ENCODE measurements at regions not wholly inside any gene's neighbourhood (a gene's known extent, or its start where the extent isn't known, plus 50 kb on each side); places are given as distances from the start of the nearest gene placed in this dataset.

GRCh38 chr5:35364350-35364749, 134.1 kb upstream of the PRLR start:
- no peak for DNase-seq (ENCODE audit: low spot score in 2 of 2)
- no peaks in the 10 kb centered on the region for H3K4me1 ChIP-seq
- H3K27me3 ChIP-seq, result no peaks in the 10 kb centered on the region
- intact Hi-C loops (cut with DNase I), result no loop called here
- H3K9me3 ChIP-seq, result no peaks in the 10 kb centered on the region
- H3K27ac ChIP-seq, result no peak overlapping the region
- H3K4me3 ChIP-seq, result no peak overlapping the region
- no peaks in the 10 kb centered on the region for H3K36me3 ChIP-seq
- TF ChIP-seq CTCF (IDR thresholded peaks at IDR 0.05), result no peak

GRCh38 chr5:35363387-35363965, 133.2 kb upstream of the PRLR start:
- H3K4me1 ChIP-seq, result no peaks in the 10 kb centered on the region
- TF ChIP-seq CTCF (IDR thresholded peaks at IDR 0.05), result no peak
- no peak overlapping the region for H3K27ac ChIP-seq
- no peaks in the 10 kb centered on the region for H3K27me3 ChIP-seq
- no peak for DNase-seq (ENCODE audit: low spot score in 2 of 2)
- H3K4me3 ChIP-seq, result no peak overlapping the region
- no peaks in the 10 kb centered on the region for H3K9me3 ChIP-seq
- H3K36me3 ChIP-seq, result no peaks in the 10 kb centered on the region
- intact Hi-C loops (cut with DNase I), result no loop called here

GRCh38 chr5:35362772-35363171, 132.5 kb upstream of the PRLR start:
- intact Hi-C loops (cut with DNase I), result no loop called here
- no peak for DNase-seq (ENCODE audit: low spot score in 2 of 2)
- no peak for TF ChIP-seq CTCF (IDR thresholded peaks at IDR 0.05)
- Histone ChIP-seq H3K36me3 (no peaks in the 10 kb centered on the region), H3K9me3 (no peaks in the 10 kb centered on the region), H3K27ac (no peak overlapping the region), H3K4me3 (no peak overlapping the region), H3K4me1 (no peaks in the 10 kb centered on the region), H3K27me3 (no peaks in the 10 kb centered on the region)

- Histone ChIP-seq H3K4me3 (no peak overlapping the region), H3K4me1 (no peaks in the 10 kb centered on the region), H3K27ac (no peak overlapping the region), H3K9me3 (no peaks in the 10 kb centered on the region), H3K27me3 (no peaks in the 10 kb centered on the region), H3K36me3 (no peaks in the 10 kb centered on the region)
- intact Hi-C loops (cut with DNase I), result no loop called here
- TF ChIP-seq CTCF (IDR thresholded peaks at IDR 0.05), result no peak
- DNase-seq (ENCODE audit: low spot score in 2 of 2), result no peak
Measured at GRCh38 chr5:35360671-35361070, 130.4 kb upstream of the PRLR start.

GRCh38 chr5:35359859-35360258, 129.6 kb upstream of the PRLR start:
- no peak for DNase-seq (ENCODE audit: low spot score in 2 of 2)
- intact Hi-C loops (cut with DNase I), result no loop called here
- no peaks in the 10 kb centered on the region for H3K36me3 ChIP-seq

More at GRCh38 chr5:35359859-35360258, 129.6 kb upstream of the PRLR start:
- Histone ChIP-seq H3K9me3 (no peaks in the 10 kb centered on the region), H3K27me3 (no peaks in the 10 kb centered on the region), H3K27ac (no peak overlapping the region), H3K4me1 (no peaks in the 10 kb centered on the region), H3K4me3 (no peak overlapping the region)
- no peak for TF ChIP-seq CTCF (IDR thresholded peaks at IDR 0.05)
